ENCODE measurements at regions not wholly inside any gene's neighbourhood (a gene's known extent, or its start where the extent isn't known, plus 50 kb on each side); places are given as distances from the start of the nearest gene placed in this dataset.

DNA sequence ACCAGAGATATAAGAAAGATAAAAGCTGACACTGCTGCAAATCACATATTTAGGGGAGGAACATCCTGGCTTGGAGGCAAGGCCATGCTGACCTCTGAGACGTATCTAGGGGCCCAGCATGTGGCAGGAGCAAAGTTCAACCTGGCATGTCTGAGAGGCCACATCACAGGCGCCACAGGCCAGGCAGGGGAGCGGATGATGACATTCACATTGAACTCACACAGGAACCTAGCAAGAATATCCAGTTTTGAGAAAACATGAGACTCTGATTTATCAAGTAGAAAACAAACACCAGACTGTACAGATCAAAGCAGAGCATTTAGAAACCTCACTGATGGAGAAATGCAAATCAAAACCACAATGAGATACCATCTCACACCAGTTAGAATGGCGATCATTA is 64.2 kb upstream of the STK32A start:
- no peak for DNase-seq

DNA sequence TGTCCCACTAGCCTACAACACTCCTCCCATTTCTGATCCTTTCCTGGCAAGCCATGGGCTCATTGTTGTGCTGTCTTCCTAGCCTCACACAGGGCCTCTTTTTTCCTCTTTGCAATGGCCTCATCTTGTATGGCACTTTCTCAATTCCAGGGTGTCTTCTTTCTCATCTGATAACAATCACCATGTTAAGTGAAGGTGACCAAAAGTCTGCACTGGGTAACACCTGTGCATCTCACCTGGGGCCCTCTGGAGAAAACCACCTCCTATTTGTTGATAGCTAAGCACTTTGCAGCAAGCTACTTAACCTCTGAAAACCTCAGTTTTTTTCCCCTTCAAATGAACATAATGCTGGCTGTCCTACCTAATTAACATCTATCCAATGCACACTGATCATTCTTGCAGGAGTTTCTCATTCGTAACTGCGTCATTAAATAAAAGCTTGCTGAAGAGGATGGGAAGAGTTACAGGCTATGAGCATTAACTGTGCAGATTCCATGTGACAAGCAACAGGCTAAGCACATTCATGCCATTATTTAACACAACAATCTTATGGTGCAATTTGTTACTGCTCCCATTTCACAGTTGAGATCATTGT is 60.1 kb upstream of the STK32A start:
- no peak for DNase-seq

DNA sequence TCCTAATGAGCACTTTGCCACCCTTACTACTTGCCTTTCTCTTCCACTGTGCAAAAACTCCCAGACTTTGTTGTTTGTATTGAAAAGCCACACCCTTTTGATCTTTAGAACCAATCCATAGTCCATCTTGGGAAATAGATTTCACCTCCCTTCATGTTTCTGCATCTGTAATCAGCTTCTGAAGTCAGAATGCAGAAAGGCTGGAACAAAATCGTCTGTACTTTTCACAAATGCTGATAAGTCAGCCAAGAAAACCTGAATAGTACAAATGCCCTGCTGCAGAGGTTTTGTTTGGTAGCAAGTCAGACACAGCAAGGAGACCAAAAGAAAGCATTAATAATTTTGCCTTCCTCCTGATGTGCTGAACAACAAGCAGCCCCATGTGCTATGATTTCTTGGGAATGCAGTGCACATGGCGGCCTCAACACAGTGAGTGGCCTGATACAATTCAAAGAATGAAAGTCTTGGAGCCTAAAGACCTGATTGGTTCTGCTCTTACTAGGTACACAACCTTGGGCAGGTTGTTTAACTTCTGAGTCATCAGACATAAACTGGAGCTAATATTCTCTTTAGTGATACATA is 59.2 kb upstream of the STK32A start:
- no peak for DNase-seq

DNA sequence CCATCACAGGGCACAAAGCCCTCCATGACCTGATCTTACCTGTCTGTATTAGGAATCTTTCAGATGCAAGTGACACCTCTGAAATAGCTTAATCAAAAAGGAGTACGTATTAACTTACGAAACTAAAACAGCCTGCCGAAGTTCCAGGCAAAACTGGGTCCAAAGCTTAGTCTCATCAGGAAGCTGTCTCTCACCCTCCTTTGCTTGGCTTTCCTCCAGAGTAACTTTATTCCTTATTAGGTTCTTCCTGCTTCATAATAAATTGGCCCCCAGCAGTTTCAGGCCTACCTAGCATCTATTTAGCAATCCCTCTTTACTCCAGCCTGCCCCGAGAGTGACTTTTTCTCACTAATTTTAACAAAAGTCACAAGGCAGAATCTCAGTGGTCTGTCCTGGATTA is 58.4 kb upstream of the STK32A start:
- no peak for DNase-seq

DNA sequence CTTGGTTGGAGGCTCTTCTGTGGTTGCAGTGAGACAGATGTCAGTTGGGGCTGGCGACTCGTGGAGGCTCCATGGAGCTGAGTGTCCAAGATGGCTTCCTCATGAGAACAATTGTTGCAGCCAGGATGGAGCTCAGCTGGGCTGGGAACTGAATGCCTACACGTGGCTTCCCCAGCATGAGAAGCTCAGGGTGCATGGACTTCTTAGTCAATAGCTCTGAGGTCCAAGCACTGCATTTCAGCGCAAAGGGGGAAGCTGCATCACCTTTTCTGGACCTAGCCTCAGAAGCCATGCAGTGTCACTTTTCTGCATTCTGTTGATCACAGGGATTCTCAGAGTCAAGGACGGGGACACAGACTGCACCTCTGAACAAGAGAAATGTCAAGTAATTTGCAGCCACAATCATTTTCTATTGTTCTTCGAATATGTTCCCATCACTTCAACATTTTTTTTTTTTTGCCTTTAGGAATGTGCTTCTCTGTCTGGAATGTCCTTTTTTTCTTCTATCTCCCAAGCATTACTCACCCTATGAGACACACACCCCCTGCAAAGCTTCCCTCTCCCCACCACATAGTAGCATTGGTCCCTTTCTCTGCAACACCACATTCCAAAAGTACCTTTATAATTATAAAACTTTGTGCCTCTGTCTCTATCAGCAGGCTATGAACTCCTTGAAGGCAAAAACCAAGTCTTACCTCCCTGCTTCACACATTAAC is 57.5 kb upstream of the STK32A start:
- no peak for DNase-seq

DNA sequence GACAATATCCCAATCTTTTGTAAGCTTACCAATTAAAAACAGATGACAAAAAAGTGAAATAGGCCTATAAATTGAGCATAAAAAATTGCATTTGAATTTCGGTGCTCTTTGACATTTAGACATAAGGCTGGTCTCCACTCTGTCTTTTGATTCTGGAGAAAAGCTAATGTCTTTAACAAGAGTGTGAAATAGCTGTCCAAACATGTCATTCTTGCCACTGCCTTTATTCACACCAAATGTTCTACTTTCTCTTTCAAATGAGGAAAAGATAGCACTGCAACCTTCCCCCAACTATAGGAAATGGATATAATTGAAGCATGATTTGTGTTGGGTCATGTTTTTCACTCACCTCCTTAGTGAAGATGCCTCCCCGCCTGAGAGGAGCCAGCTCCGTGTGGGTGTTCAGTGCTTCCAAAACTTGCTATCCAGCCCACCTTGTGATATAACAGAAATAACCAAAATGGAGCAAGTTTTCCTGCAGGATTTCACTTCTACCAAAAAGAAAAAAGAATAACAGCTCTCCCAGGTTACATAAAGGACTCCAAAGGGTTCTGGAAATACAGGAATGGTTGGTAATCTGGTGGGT is 55.2 kb upstream of the STK32A start:
- DNase-seq: no peak

DNA sequence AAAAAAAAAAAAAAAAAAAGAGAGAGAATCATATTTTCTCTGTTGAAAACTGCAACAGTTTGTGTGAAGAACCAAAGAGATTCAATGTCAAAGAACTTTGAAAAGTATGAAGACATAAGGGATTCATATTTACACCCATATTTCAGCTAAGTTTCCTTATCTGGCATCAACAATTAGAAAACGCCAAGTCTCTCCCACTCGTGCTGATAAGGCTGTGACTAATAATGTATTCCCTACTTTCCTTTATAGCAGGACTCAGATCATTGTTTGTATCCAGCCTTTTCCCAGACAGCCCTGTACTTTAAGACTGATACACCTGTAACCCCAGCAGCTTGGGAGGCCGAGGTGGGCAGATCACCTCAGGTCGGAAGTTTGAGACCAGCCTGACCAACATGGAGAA is 54.1 kb upstream of the STK32A start:
- no peak for DNase-seq

All from inflammatory macrophage treated with lipopolysaccharide for 4 hours (primary cell).